Fibroblast of gingiva (primary cell): ENCODE measurements at regions not wholly inside any gene's neighbourhood (a gene's known extent, or its start where the extent isn't known, plus 50 kb on each side); places are given as distances from the start of the nearest gene placed in this dataset.

Experiments used
- DNase-seq: peaks from one replicate; pipeline ENCODE4 v3.0.0-alpha.2; 2011; ENCODE audit warnings: low read depth

DNA sequence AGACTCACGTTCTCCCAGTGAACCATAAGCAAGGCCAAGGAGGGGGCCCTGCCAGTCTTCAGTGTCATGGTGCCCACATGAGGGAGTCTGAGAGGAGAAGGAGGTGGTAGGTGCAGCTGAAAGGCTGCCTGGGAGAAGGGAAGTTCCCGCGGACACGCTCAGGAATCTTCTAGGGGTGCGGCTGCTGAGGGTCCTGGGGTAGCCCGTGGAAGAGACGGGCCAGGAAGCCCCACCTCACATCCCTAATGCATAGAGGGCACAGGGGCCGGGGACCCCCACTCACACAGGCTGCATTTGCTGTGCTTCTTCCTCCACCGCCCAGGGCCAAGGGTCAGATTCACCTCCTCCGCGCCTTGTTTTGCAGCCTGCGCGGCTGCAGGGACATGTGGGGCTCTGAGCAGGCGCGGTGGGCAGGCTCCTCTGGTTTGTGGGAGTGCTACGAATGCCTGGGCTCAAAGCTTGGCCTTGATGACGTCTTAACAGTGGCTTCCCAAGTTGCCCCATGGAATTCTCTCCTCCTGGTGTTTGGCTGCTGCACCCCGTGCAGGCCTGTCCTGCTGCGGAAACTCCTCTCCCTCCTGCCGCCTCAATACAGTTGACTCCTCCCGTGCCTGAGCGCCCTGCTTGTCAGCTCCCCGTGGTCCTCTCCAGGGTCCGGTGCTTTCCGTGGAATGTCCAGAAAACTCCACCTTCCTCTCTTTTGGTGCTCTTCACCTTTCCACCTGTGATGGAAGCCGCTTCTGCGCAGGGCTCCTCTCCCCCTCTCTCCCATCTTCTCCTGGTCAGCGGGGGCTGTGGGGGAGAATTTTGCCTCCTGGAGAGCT, 95.7 kb downstream of the VAPA start:
- no peak for DNase-seq

DNA sequence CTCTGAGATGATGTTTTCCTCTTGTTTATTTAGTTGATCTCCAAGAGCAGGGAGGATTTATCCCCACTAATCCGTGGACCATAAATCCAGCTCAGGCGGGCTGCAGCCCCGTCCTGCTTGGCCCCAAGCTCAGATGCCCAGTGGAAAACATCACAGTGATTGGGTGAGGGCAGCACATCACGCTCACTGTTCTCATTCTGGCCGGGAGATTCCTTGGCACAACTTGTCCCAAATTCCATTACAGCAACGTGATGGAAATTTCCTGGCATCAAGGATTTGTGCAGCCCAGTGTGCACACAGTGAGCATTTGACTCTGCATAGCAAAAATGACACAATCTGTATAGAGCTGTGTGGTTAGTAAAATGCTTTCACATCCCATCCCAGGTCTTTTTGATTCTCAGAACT, 96.8 kb downstream of the VAPA start:
- DNase-seq = peak; percentile 98

DNA sequence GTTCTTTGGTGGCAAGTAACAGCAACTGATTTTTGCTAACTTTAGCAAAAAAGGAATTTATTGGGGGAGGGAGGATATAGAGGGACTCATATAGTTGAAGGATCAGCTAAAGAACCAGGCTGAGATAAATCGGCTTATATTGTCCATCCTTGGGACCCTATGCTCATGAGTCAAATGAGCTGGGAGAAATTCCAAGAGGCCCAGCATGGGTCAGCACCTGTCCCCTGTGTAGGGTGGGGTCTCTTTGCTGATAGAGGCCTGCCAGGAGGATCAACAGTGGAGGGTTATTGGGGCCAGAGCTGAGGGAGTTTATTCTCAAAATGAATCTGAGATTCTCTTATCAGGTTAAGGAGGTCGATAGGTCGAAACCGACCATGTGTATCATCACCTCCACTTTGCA, 97.2 kb downstream of the VAPA start:
- DNase-seq = no peak

GRCh38 chr18:10011751-10012150, 97.9 kb downstream of the VAPA start:
- no peak for DNase-seq

- no peak for DNase-seq
Observed at GRCh38 chr18:10012526-10012925, 98.7 kb downstream of the VAPA start.

- DNase-seq = no peak
Observed at GRCh38 chr18:10013621-10014543, 100.1 kb downstream of the VAPA start.

DNA sequence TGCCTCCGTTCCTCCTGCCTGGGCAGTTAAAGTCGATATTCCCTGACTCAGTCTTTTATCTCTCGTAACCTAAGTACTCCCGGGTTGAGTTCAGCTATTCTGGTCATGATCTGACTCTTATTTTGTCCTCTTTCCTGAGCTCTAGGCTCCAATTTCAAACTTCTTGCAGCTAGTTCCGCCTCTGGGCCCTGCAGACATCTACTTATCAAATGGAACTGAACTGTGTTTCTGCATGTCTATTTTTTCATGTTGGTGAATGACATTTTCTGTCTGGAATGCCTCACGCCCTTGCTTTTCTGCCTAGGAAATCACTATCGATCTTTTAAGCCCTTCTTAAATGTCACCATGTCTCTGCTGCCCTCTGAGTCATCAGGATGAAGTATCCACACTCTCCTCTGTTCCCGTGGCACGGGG, 101.5 kb downstream of the VAPA start:
- DNase-seq = peak; percentile 30

DNA sequence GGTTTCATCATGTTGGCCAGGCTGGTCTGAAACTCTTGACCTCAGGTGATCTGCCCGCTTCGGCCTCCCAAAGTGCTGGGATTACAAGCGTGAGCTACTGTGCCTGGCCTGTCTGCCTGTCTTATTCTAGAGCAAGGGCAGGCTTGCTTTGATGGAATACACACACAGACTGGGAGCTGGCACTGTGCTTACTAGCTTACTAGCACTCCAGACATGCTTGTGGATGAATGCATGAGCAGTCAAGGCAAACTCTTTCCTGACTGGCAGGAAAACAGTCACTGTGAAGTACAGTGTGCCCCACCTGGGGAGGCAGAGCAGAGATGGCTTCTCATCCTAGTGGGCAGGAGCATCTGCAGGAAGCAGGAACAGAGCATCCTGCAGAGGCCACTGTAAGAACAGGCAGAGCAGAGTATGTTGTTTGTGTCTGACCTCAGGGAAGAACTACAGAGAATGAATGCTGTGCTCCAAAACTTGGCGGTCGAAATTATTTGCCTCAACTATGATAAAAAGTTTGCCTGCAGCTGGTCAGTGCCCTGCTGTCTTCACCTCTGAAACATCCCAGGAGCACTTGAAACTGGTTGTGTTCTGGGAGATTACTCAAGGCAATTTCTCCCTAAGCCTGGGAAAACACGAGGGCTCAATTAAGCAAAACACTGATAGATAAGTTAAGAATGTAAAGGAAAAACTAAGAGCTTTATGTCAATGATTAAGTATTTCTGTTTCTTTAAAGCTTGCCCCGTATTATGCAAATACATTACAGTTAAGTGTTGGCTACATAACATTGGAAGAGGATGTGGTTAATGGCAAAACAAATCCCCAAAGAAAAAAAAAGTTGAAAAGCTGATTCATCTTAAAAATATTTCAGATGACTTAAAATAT, 102.4 kb downstream of the VAPA start:
- DNase-seq = peak; percentile 96

- DNase-seq = peak; percentile 7
Observed at GRCh38 chr18:10017043-10017442, 103.2 kb downstream of the VAPA start.

DNA sequence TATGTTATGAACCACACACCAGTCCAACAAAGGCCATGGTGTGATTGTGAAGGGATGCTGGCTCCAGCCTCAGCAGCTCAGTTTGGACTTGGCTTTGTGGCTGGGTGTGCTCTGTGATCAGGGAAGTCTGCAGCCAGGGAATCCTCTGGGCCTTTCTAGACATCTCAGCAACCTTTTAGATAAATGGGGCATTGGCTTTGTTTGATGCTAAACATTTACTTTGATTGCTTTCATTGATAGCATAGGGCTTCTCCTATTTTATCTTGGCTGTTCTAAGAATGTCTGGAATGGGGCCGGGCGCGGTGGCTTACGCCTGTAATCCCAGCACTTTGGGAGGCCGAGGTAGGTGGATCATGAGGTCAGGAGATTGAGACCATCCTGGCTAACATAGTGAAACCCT, 104.5 kb downstream of the VAPA start:
- no peak for DNase-seq

DNA sequence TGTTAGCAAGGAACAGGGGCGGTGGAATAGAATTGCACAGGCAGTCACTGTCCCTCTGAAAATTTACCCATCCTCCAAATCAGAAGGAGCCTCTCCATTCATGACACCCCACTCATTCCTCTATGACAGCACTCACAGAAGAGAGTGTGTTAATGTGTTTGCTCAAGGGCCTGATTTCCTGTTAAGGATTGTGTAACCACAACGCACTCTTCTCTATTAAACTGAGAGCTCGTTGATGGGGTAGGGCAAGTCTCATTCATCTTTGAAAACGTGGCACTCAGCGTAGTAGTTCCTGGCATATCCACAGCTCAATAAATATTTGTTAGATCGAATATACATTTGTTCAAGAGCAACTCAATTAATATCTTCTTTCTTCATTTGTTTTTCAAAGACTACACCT, 106.4 kb downstream of the VAPA start:
- no peak for DNase-seq

DNA sequence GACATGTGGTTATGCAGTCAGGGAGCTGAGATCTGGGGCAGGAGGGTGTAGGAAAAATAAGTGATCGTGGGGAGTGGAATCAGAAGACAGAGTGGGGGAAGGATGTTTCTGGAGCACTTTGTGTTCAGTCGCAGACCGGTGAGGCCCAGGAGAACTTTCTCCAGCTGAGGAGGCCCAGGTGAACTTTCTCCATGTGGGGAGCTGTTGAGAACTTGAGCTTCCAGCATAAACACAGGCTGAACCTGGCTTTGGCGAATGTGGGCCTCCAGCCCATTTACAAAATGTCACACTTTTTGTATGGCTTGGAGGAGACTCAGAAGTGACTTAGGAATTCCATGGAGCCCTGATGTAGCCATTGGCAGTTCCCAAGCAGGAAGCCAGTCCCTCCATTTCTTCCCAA, 108.5 kb downstream of the VAPA start:
- DNase-seq = no peak

DNA sequence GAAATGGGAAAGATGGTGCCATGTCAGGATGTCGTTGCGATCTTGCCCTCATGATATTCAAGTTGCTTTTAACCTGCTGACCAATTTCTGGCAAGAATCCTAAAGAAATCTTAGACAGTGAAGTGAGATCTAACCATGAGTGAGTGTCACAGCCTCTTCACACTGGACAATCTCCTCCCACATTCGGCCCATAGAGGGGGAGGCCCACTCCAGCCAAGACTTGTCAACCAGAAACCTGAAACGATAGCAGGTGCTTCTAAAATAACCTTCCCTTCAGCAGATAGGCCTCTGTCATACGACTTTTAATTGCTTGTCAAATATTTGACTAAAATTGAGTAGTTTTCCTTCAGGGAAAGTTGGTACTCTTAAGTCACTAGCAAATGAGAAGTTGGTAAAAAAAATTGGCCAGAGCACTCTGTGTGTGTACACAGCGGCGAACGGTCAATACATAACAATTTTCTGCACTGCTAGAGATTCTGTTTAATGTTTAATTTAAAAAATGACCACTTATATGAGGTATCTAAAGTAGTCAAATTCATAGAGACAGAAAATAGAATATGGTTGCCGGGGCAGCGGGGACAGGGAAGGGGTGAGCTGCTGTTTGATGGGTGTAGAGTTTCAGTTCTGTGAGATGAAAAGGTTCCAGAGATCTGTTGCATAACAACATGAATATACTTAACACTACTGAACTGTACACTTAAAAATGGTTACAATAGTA, 110.2 kb downstream of the VAPA start:
- DNase-seq = no peak

- DNase-seq = no peak
Observed at GRCh38 chr18:10025711-10026670, 112.2 kb downstream of the VAPA start.

DNA sequence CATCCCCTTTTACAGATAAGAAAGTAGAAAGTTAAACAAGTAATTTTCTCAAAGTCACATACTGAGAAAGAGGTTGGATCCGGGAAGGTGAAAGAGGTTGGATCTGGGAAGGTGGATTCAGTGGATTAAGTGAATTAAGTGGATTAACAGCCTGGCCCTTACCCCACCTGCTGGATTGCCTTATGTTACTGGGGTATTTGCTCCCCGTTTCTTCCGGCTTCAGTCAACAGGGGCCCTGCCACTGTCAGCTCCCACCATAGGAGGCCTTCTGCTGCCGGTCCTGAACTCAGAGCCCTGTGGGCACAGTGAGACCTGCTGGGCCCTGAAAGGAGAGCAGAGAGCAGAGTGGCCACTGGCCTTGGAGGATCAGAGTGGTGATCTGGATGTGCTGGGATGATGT, 113.2 kb downstream of the VAPA start:
- no peak for DNase-seq

- no peak for DNase-seq
Observed at GRCh38 chr18:10027461-10027860, 113.6 kb downstream of the VAPA start.

DNA sequence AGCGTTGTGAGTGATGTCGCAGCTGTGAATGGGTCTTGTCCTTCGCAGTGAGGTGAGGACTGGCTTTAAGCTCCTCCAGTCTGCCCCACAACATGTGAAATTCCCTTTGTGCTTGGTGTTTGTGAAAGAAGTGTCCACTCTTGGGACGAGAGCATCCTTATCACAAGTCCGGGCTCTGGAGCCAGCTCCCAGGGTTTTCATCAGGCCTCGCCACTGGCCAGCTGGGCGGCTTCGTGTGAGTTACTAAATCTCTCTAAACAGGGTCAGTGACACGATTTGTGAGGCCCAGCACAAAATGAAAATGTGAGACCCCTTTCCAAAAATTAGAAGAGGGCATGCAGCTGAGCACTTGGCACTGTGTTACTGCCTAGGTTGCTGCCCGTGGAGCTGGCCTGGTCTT, 115.9 kb downstream of the VAPA start:
- DNase-seq = no peak

DNA sequence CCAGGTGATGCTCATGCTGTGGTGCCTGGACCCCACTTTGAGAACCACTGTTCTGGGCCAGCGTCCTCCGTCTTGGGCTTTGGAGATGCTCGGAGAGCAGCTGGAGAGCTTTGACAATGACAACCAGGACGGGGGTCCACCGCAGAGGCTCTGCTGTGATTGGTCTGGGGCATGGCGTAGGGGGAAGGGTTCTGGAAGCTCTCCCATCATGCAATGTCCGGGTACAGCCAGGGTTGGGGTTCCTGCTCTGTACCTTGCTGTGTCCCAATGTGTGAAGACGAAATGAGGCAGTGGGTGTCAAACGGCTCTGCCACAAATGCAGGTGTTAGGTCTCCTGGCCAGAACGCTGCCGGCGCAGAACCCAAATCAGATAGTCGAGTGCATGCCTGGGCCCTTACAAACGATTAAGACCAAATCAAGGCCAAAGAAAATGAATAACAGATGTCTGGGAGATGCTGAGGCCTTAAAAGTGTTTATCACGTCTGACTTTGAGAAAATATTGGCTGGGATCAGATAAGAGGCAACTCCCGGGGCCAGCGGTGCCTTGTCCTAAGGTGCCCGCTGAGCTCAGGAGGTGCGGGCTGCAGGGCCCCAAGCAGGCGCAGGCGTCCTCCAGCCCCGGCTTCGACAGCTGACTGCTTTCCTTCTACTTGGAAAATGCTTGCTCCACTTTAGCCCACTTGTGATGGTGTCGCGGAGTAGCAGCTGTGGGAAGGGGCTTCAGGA, 117.2 kb downstream of the VAPA start:
- no peak for DNase-seq

DNA sequence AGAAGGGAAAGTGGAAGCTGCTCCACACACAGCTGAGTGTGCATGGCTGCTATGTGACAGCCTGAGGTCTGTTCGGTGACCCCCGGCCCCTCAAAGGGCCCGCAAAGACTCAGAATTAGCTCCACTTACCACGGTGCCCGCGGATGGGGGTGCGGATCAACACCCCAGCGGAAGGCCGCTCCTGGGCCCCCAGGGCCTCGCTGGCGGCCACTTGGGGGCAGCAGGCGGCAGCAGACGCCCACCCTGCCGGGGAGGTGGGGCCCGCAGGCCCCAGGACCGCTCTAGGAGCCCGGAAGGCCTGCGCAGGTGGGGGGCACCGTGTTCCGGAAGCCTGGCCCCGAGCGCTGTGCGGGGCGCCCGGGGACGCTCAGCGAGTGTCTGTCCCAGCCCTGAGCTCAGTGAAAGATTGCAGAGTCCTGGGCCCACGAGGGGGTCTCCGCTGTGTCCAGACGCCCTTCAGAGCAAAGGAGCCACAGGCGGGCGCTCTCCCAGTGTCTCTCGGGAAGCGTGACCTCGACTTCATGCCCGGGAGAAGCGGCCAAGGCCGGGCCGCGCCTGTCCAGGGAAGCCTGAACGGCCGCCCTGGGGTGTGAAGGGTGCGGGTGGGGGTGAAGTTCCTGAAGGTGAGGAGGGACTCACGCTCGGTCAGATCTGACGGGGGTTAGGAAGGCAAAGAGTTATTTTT, 118.7 kb downstream of the VAPA start:
- no peak for DNase-seq
